ENCODE measurements at regions not wholly inside any gene's neighbourhood (a gene's known extent, or its start where the extent isn't known, plus 50 kb on each side); places are given as distances from the start of the nearest gene placed in this dataset.

DNA sequence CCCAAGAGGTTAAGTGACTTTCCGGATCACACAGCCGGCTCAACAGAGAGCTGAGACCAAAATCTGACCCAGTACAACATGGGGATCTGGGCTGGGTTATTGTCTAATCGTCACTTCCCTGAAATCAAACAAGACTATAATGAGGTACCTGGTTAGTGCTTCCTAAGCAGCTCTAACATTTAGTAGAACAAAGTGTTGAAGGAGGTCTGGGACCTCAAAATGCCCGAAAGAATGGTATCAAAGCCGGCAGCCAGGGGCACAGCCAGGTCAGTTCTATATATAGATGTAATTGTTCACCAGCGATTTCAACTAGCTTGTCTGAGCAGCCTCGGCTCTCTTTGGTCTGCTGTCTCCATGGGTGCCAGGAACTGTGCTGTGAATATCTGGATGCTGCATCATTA lies 245.5 kb upstream of the ECI2 start:
- TF ChIP-seq, protein P1, sequence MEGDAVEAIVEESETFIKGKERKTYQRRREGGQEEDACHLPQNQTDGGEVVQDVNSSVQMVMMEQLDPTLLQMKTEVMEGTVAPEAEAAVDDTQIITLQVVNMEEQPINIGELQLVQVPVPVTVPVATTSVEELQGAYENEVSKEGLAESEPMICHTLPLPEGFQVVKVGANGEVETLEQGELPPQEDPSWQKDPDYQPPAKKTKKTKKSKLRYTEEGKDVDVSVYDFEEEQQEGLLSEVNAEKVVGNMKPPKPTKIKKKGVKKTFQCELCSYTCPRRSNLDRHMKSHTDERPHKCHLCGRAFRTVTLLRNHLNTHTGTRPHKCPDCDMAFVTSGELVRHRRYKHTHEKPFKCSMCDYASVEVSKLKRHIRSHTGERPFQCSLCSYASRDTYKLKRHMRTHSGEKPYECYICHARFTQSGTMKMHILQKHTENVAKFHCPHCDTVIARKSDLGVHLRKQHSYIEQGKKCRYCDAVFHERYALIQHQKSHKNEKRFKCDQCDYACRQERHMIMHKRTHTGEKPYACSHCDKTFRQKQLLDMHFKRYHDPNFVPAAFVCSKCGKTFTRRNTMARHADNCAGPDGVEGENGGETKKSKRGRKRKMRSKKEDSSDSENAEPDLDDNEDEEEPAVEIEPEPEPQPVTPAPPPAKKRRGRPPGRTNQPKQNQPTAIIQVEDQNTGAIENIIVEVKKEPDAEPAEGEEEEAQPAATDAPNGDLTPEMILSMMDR (IDR thresholded peaks at IDR 0.05; ENCODE audit: poor library complexity, severe bottlenecking) = no peak
- no peak for DNase-seq (ENCODE audit: low spot score)
- H3K27ac ChIP-seq (ENCODE audit: poor library complexity, severe bottlenecking) = no peak overlapping the region

DNA sequence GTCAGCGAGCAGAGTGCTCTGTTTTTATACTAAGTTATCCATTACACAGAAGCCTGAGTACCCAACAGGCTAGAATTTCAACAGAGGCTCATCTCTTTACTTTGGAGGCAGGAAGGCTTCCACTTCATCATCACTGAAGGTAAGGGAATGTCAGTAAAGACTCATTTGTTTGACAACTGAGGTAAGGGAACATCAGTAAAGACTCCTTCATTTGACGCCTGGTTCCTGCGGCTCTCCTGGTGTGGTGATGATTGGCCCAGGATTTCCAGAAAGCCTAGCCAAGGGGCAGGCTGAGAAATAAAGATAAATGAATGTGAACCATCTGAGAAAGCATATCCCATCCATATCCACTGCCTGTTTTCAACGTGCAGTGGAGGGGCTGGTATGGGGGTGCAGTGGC lies 244.6 kb upstream of the ECI2 start:
- no peaks in the 10 kb centered on the region for H3K27me3 ChIP-seq (ENCODE audit: insufficient read depth, poor library complexity, severe bottlenecking)
- no peak for DNase-seq (ENCODE audit: low spot score)

More for the DNA sequence above, 245.5 kb upstream of the ECI2 start:
- Histone ChIP-seq H3K36me3 (ENCODE audit: low read depth) (no peaks in the 10 kb centered on the region), H3K4me3 (ENCODE audit: severe bottlenecking) (no peak overlapping the region), H3K9me3 (ENCODE audit: severe bottlenecking) (peaks cover 12% of the 10 kb centered on the region), H3K27me3 (ENCODE audit: insufficient read depth, poor library complexity, severe bottlenecking) (no peaks in the 10 kb centered on the region), H3K4me1 (ENCODE audit: insufficient read depth, poor library complexity, severe bottlenecking) (no peaks in the 10 kb centered on the region)
- ATAC-seq (ENCODE audit: low read depth) = no peak

DNA sequence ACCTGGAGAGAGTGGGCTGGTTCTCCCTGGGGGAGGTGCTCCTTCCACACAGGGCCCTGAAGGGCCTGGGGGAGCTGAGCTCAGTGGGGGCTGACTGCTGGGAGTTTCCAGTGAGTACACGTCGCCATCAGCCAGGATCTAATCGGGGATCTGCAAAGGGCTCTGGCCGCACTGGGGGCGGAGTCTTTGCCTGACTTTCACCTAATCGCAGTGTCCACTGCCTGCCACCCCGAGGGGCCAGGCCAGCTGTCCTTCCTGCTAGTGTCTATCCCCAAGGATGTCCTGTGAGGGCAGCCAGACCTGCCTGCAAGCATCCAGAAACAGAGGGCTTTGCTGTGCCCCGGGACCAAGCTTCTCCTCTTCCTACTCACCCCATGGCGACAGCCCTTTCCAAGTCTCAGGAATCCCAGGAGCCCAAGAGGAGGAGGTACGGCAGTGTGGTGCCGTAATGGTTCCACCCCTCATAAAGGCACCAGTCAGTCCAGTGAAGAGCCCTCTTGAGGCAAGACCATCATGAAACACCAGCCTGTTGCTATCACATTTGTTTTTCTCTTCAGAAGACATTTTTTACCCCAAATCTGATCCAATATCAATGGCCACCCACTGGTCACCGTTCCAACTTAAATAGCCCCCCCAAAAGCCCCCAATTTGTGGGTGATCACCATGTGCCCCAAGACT lies 243.1 kb upstream of the ECI2 start:
- DNase-seq (ENCODE audit: low spot score) (no peak), ATAC-seq (ENCODE audit: low read depth) (no peak)
- no peaks in the 10 kb centered on the region for H3K4me1 ChIP-seq (ENCODE audit: insufficient read depth, poor library complexity, severe bottlenecking)

More for the DNA sequence above, 244.6 kb upstream of the ECI2 start:
- H3K9me3 ChIP-seq (ENCODE audit: severe bottlenecking) = peaks cover 12% of the 10 kb centered on the region
- no peak overlapping the region for H3K4me3 ChIP-seq (ENCODE audit: severe bottlenecking)
- H3K27ac ChIP-seq (ENCODE audit: poor library complexity, severe bottlenecking) = no peak overlapping the region
- TF ChIP-seq, protein P1 (IDR thresholded peaks at IDR 0.05; ENCODE audit: poor library complexity, severe bottlenecking) = no peak
- H3K36me3 ChIP-seq (ENCODE audit: low read depth) = no peaks in the 10 kb centered on the region
- H3K4me1 ChIP-seq (ENCODE audit: insufficient read depth, poor library complexity, severe bottlenecking) = no peaks in the 10 kb centered on the region
- no peak for ATAC-seq (ENCODE audit: low read depth)

DNA sequence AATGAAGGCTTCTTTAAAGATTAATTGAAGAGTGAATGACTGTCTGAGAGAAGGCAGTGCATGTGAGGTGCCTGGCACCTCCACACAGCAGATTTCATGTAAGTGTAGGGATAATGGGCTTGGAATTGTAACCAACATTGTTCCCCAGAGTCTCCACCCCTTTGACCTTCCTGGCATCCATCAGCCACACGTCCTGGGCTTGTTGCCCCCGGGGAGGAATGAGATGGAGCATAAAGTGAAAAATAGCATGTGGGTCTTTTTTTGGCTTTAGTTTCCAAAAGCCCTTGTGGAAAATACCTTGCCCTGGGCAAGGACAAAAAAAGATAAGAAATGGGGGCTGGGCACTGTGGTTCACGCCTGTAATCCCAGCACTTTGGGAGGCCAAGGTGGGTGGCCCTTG lies 242.2 kb upstream of the ECI2 start:
- TF ChIP-seq, protein P1 (IDR thresholded peaks at IDR 0.05; ENCODE audit: poor library complexity, severe bottlenecking) = no peak
- Histone ChIP-seq H3K27ac (ENCODE audit: poor library complexity, severe bottlenecking) (no peak overlapping the region), H3K4me3 (ENCODE audit: severe bottlenecking) (no peak overlapping the region), H3K9me3 (ENCODE audit: severe bottlenecking) (no peaks in the 10 kb centered on the region), H3K4me1 (ENCODE audit: insufficient read depth, poor library complexity, severe bottlenecking) (no peaks in the 10 kb centered on the region), H3K27me3 (ENCODE audit: insufficient read depth, poor library complexity, severe bottlenecking) (no peaks in the 10 kb centered on the region), H3K36me3 (ENCODE audit: low read depth) (no peaks in the 10 kb centered on the region)
- DNase-seq (ENCODE audit: low spot score) (no peak), ATAC-seq (ENCODE audit: low read depth) (no peak)

More for the DNA sequence above, 243.1 kb upstream of the ECI2 start:
- H3K27ac ChIP-seq (ENCODE audit: poor library complexity, severe bottlenecking) = no peak overlapping the region
- no peak overlapping the region for H3K4me3 ChIP-seq (ENCODE audit: severe bottlenecking)
- peaks cover 2% of the 10 kb centered on the region for H3K9me3 ChIP-seq (ENCODE audit: severe bottlenecking)
- H3K27me3 ChIP-seq (ENCODE audit: insufficient read depth, poor library complexity, severe bottlenecking) = no peaks in the 10 kb centered on the region
- no peaks in the 10 kb centered on the region for H3K36me3 ChIP-seq (ENCODE audit: low read depth)
- TF ChIP-seq, protein P1 (IDR thresholded peaks at IDR 0.05; ENCODE audit: poor library complexity, severe bottlenecking) = no peak

DNA sequence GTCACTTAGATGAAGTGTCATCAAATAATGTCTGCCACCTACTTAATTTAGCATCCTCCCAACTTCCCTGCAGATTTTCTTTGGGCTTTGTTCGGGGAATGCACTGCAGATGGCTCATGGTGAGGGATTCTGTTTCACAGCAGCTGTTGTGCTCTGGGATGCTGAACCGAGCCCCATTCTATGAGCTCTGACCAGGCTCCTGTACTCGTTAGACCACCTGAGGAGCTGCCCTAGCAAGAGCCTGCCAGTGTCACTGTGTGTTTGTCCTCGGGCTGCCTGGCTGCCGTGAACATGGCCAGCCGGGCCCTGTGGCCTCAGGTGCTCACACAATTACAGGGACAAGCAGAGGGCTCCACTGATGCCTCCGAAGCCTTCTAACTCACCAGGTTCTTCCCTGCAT lies 238.8 kb upstream of the ECI2 start:
- no peaks in the 10 kb centered on the region for H3K9me3 ChIP-seq (ENCODE audit: severe bottlenecking)
- TF ChIP-seq, protein P1 (IDR thresholded peaks at IDR 0.05; ENCODE audit: poor library complexity, severe bottlenecking) = no peak
- no peak overlapping the region for H3K4me3 ChIP-seq (ENCODE audit: severe bottlenecking)
- peaks cover 15% of the 10 kb centered on the region for H3K4me1 ChIP-seq (ENCODE audit: insufficient read depth, poor library complexity, severe bottlenecking)
- DNase-seq (ENCODE audit: low spot score) (no peak), ATAC-seq (ENCODE audit: low read depth) (no peak)
- no peaks in the 10 kb centered on the region for H3K36me3 ChIP-seq (ENCODE audit: low read depth)
- H3K27ac ChIP-seq (ENCODE audit: poor library complexity, severe bottlenecking) = no peak overlapping the region
- H3K27me3 ChIP-seq (ENCODE audit: insufficient read depth, poor library complexity, severe bottlenecking) = no peaks in the 10 kb centered on the region

Measured in RWPE2 (cell line).